HUES6 (cell line): ENCODE measurements at regions not wholly inside any gene's neighbourhood (a gene's known extent, or its start where the extent isn't known, plus 50 kb on each side); places are given as distances from the start of the nearest gene placed in this dataset.

Experiments used
- H3K27ac ChIP-seq: 2 replicates; pipeline ENCODE4 v1.7.0; 2013; ENCODE audit warnings: low read depth, mild to moderate bottlenecking, low read length, inconsistent platforms
- H3K27me3 ChIP-seq: 2 replicates; pipeline ENCODE4 v1.6.1; 2013; ENCODE audit warnings: low read length; ENCODE audit not compliant: control insufficient read depth, insufficient read depth
- H3K36me3 ChIP-seq: 2 replicates; pipeline ENCODE4 v1.6.1; 2013; ENCODE audit warnings: low read length; ENCODE audit not compliant: control insufficient read depth, insufficient read depth
- H3K4me1 ChIP-seq: 2 replicates; pipeline ENCODE4 v1.6.1; 2013; ENCODE audit warnings: low read length; ENCODE audit not compliant: control insufficient read depth, insufficient read depth
- H3K4me3 ChIP-seq: 2 replicates; pipeline ENCODE4 v1.5.1; 2013; ENCODE audit warnings: low read depth, low read length
- H3K9ac ChIP-seq: one replicate; pipeline ENCODE4 v1.6.1; 2013; ENCODE audit warnings: mild to moderate bottlenecking, low read length
- H3K9me3 ChIP-seq: 2 replicates; pipeline ENCODE4 v1.6.1; 2013; ENCODE audit warnings: low read depth, low read length; ENCODE audit not compliant: control insufficient read depth, insufficient read depth

DNA sequence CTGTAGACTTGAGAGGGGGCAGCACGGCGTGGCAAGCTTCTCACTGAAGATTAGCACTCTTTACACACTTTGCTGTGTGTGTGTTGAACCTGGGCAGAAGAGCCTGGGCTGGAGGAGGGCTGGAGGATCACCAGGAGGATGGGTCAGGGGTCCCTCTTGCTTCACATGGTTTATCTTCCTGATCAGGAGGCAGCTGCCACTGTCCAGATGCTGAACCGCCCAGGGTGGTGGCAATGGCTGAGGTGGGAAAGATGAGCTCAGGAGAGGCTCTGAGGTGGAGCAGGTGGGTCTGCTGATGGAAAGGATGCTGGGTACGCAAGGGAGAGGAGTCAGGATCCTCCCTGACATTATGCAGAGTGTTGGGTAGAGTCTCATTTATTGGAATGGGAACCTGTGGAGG, 191.5 kb downstream of the RAMP3 start:
- H3K9ac ChIP-seq = no peak overlapping the region
- no peaks in the 10 kb centered on the region for H3K36me3 ChIP-seq
- H3K4me1 ChIP-seq = peaks cover 17% of the 10 kb centered on the region; the same call in 1 of the 2 replicates
- H3K27ac ChIP-seq = no peak overlapping the region
- H3K9me3 ChIP-seq = no peaks in the 10 kb centered on the region
- H3K4me3 ChIP-seq = no peak overlapping the region
- no peaks in the 10 kb centered on the region for H3K27me3 ChIP-seq

DNA sequence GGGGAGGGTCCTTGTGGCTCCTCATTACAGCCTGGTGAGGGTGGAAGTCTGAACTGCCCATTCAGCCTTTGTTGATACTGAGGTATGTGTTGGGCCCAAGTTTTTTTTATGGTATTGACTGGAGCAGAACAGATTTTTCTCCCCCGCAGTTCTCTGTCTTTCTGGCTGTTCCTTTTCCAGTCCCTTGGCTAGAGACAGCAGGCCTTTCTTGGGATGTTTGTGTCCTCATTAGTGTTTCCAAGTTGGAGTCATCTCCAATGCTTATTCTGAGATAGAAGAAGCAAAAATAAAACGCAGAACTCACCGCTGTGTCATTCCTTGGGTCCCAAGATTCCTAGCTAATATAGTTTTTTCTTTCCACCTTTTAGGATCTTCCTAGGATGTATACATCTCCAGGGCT, 193.3 kb downstream of the RAMP3 start:
- Histone ChIP-seq H3K27ac (no peak overlapping the region), H3K4me1 (peaks cover 17% of the 10 kb centered on the region; the same call in 1 of the 2 replicates), H3K36me3 (no peaks in the 10 kb centered on the region), H3K4me3 (no peak overlapping the region), H3K27me3 (no peaks in the 10 kb centered on the region), H3K9me3 (no peaks in the 10 kb centered on the region), H3K9ac (no peak overlapping the region)

- Histone ChIP-seq H3K4me3 (no peak overlapping the region), H3K4me1 (no peaks in the 10 kb centered on the region), H3K27me3 (no peaks in the 10 kb centered on the region), H3K36me3 (no peaks in the 10 kb centered on the region), H3K9me3 (no peaks in the 10 kb centered on the region), H3K9ac (no peak overlapping the region), H3K27ac (no peak overlapping the region)
These were observed 200.7 kb downstream of the RAMP3 start for GRCh38 chr7:45358287-45358686.

DNA sequence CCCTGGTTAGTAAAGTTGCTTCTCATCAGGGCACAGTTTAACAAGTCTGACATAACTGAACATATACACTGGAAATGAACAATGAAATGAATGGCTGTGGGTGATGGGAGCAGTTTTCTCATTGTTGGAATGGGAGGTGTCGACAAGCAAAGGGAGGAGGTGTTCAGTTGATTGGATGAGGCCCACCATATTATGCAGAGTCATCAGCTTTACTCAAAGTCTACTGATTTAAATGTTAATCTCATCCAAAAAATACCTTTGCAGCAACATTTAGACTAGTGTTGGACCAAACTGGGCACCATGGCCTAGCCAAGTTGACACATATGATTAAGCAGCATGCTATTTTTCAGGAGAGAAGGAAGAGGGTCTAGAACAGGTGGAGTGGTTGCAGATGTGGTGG, 201.7 kb downstream of the RAMP3 start:
- H3K27ac ChIP-seq = no peak overlapping the region
- no peak overlapping the region for H3K4me3 ChIP-seq
- no peaks in the 10 kb centered on the region for H3K9me3 ChIP-seq
- no peaks in the 10 kb centered on the region for H3K27me3 ChIP-seq
- no peaks in the 10 kb centered on the region for H3K36me3 ChIP-seq
- no peak overlapping the region for H3K9ac ChIP-seq
- no peaks in the 10 kb centered on the region for H3K4me1 ChIP-seq

DNA sequence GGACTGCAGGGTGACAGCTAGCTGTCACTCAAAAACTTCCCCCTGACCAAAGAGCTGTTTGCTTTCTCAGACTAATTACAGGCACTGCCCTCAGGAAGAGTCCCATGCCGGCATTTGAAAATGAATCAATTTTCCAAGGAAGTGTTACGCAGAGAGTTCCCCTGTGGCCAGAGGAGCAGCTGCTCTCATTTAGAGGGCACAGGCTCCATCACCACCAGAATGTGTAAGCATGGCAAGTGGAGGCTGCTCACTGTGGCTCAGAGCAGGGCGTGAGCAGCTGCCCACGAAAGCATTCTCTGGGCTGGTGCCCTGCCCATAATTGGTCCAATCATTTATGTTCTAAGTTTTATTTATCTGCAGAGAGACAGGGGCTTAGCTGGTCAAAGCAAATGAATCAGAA, 202.2 kb downstream of the RAMP3 start:
- H3K27ac ChIP-seq = no peak overlapping the region
- no peaks in the 10 kb centered on the region for H3K36me3 ChIP-seq
- no peaks in the 10 kb centered on the region for H3K27me3 ChIP-seq
- H3K4me3 ChIP-seq = no peak overlapping the region
- H3K4me1 ChIP-seq = no peaks in the 10 kb centered on the region
- H3K9me3 ChIP-seq = no peaks in the 10 kb centered on the region
- H3K9ac ChIP-seq = no peak overlapping the region

DNA sequence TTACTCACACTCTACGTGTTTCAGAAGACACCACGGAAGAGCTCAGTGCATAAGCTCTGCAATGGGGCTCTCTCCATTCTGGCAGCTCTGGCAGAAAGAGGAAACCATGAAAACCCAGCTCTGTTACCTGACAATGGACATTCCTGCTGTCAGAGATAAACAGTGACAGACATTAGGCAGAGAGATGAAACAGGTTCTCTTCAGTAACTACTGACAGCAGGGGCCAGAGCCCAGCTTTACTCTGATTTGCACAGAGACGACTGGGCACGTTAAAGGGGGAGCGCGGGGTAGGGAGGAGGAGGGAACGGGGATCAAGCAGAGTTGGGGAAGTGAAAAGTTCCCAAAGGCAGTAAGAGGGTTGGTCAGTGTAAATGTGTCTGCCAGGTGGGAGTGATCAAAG, 206.1 kb downstream of the RAMP3 start:
- Histone ChIP-seq H3K4me1 (no peaks in the 10 kb centered on the region), H3K36me3 (no peaks in the 10 kb centered on the region), H3K27ac (no peak overlapping the region), H3K27me3 (no peaks in the 10 kb centered on the region), H3K9me3 (no peaks in the 10 kb centered on the region), H3K9ac (no peak overlapping the region), H3K4me3 (no peak overlapping the region)

DNA sequence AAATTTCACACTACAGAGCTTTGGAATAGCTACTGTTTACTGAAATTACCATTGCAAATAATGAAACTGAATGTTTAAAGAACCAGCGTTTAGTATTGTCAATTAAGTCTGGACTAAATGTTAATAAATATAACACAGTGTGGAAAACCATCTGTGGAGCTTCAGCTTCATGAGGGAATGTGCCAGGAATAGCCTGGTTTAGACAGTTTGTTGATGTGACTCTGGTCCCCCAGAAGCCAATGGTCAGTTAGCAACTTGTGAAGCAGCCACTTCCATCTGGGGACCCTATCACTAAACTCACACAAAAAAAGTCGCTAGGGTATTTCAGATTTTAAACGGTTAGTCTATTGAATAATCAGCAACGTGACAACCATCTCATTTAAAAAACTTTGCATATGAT, 207.8 kb downstream of the RAMP3 start:
- H3K27me3 ChIP-seq = no peaks in the 10 kb centered on the region
- no peaks in the 10 kb centered on the region for H3K9me3 ChIP-seq
- no peak overlapping the region for H3K9ac ChIP-seq
- no peak overlapping the region for H3K4me3 ChIP-seq
- H3K4me1 ChIP-seq = no peaks in the 10 kb centered on the region
- H3K27ac ChIP-seq = no peak overlapping the region
- no peaks in the 10 kb centered on the region for H3K36me3 ChIP-seq

- no peaks in the 10 kb centered on the region for H3K27me3 ChIP-seq
- no peak overlapping the region for H3K9ac ChIP-seq
- H3K9me3 ChIP-seq = no peaks in the 10 kb centered on the region
- no peak overlapping the region for H3K27ac ChIP-seq
- H3K36me3 ChIP-seq = no peaks in the 10 kb centered on the region
- H3K4me3 ChIP-seq = no peak overlapping the region
- H3K4me1 ChIP-seq = no peaks in the 10 kb centered on the region
These were observed 207.7 kb upstream of the ADCY1 start for GRCh38 chr7:45366475-45366874.

GRCh38 chr7:45367026-45367425, 207.1 kb upstream of the ADCY1 start:
- Histone ChIP-seq H3K4me1 (no peaks in the 10 kb centered on the region), H3K9ac (no peak overlapping the region), H3K36me3 (no peaks in the 10 kb centered on the region), H3K27ac (no peak overlapping the region), H3K27me3 (no peaks in the 10 kb centered on the region), H3K9me3 (no peaks in the 10 kb centered on the region), H3K4me3 (no peak overlapping the region)

GRCh38 chr7:45368129-45368807, 205.9 kb upstream of the ADCY1 start:
- H3K9me3 ChIP-seq = no peaks in the 10 kb centered on the region
- H3K36me3 ChIP-seq = no peaks in the 10 kb centered on the region
- no peak overlapping the region for H3K4me3 ChIP-seq
- no peaks in the 10 kb centered on the region for H3K4me1 ChIP-seq
- H3K27me3 ChIP-seq = no peaks in the 10 kb centered on the region
- H3K9ac ChIP-seq = no peak overlapping the region
- no peak overlapping the region for H3K27ac ChIP-seq

GRCh38 chr7:45384499-45384898, 189.7 kb upstream of the ADCY1 start:
- Histone ChIP-seq H3K27ac (no peak overlapping the region), H3K4me3 (no peak overlapping the region), H3K27me3 (no peaks in the 10 kb centered on the region), H3K9ac (no peak overlapping the region), H3K9me3 (peaks cover 5% of the 10 kb centered on the region; the same call in 1 of the 2 replicates), H3K4me1 (no peaks in the 10 kb centered on the region), H3K36me3 (no peaks in the 10 kb centered on the region)
